ENCODE measurements at regions not wholly inside any gene's neighbourhood (a gene's known extent, or its start where the extent isn't known, plus 50 kb on each side); places are given as distances from the start of the nearest gene placed in this dataset.

DNA sequence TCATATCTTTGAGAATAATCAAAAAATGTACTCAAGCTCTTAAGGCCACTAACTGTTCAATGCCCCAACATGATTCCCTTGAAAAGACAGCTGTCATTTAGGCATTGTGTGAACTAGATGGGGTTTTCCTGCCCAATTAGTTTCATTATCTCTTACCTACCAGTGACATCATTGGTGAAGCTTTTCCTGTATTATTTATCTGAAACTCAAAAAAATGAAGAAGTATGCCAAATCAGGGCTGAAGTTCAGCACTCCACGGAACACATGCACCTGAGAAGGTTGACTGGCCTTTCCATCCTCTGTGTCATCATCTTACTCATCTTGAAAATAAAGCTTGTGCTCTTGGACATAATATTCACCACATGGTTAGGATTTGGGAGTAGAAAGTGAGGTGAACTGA, 126.4 kb downstream of the TXNL1 start:
- no peak overlapping the region for H2BK15ac ChIP-seq (ENCODE audit: low read length)
- no peaks in the 10 kb centered on the region for H3K79me1 ChIP-seq (ENCODE audit: low read depth, low read length)
- 95% methylated on average over 1 of the region's 1 CpG; no CpG with 5 or more reads in 1 of the 2 experiments for WGBS, 2 experiments (ENCODE audit: extremely low coverage in 1 of 2, insufficient coverage in 1 of 2, insufficient read length in 1 of 2, insufficient replicate concordance in 2 of 2, low coverage in 1 of 2, low lambda C conversion rate in 2 of 2, missing lambda C conversion rate in 1 of 2)
- no peak overlapping the region for H2BK5ac ChIP-seq (ENCODE audit: low read depth, low read length)
- TF ChIP-seq ZNF274 (IDR thresholded peaks at IDR 0.05; ENCODE audit: borderline replicate concordance, extremely low read depth, low read length) (no peak), EZH2 (IDR thresholded peaks at IDR 0.05; ENCODE audit: low read depth, low read length, severe bottlenecking) (no peak), RAD21 (IDR thresholded peaks at IDR 0.05 in 1 of 2, conservative IDR thresholded peaks at IDR 0.05 in 1 of 2; ENCODE audit: low read depth in 2 of 2, low read length in 2 of 2) (no peak), TCF12 (IDR thresholded peaks at IDR 0.05; ENCODE audit: low read depth, low read length) (no peak), SIRT6 (IDR thresholded peaks at IDR 0.05; ENCODE audit: low read length) (no peak), MAFK (IDR thresholded peaks at IDR 0.05; ENCODE audit: low read depth, low read length) (no peak), RFX5 (IDR thresholded peaks at IDR 0.05; ENCODE audit: borderline replicate concordance, low read depth, low read length) (no peak), JUND (IDR thresholded peaks at IDR 0.05; ENCODE audit: low read length) (no peak), CTBP2 (IDR thresholded peaks at IDR 0.05; ENCODE audit: borderline replicate concordance, insufficient read depth, insufficient read length, low read length) (no peak)
- TF ChIP-seq, protein P1, sequence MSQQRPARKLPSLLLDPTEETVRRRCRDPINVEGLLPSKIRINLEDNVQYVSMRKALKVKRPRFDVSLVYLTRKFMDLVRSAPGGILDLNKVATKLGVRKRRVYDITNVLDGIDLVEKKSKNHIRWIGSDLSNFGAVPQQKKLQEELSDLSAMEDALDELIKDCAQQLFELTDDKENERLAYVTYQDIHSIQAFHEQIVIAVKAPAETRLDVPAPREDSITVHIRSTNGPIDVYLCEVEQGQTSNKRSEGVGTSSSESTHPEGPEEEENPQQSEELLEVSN (IDR thresholded peaks at IDR 0.05): no peak
- H2BK120ac ChIP-seq (replicated peaks; ENCODE audit: low read depth, low read length): no peak overlapping the region
- no peak overlapping the region for H2BK20ac ChIP-seq (ENCODE audit: low read length)
- no peak overlapping the region for H3K4ac ChIP-seq (replicated peaks; ENCODE audit: insufficient read length, low read depth, low read length)
- H3K4me3 ChIP-seq (ENCODE audit: extremely low read depth in 1 of 4, insufficient read depth in 2 of 4, low read depth in 3 of 4, low read length in 4 of 4): no peak overlapping the region
- no peak for DNase-seq (ENCODE audit: low read depth in 1 of 2, low spot score in 2 of 2)
- no peak overlapping the region for H3K9ac ChIP-seq (replicated peaks in 1 of 4; ENCODE audit: extremely low read depth in 1 of 4, low read depth in 3 of 4, low read length in 3 of 4)
- H3K14ac ChIP-seq (ENCODE audit: insufficient read length): no peak overlapping the region
- FAIRE-seq: no peak
- POLR2A ChIA-PET (ENCODE audit: partially characterized antibody): no interaction called here
- H3K23me2 ChIP-seq (ENCODE audit: low read depth, low read length): no peaks in the 10 kb centered on the region
- CTCF ChIA-PET (ENCODE audit: partially characterized antibody): no interaction called here
- H2BK12ac ChIP-seq (ENCODE audit: low read depth, low read length): no peak overlapping the region
- H4K91ac ChIP-seq (replicated peaks; ENCODE audit: insufficient read length, low read length): no peak overlapping the region
- no peak overlapping the region for H3K18ac ChIP-seq (ENCODE audit: extremely low read depth, low read length)
- H3K23ac ChIP-seq (ENCODE audit: insufficient read length): no peak overlapping the region
- H4K20me1 ChIP-seq (replicated peaks in 1 of 2; ENCODE audit: control insufficient read depth in 1 of 2, insufficient read depth in 2 of 2, low read length in 2 of 2): no peaks in the 10 kb centered on the region
- H4K5ac ChIP-seq (ENCODE audit: insufficient read length, low read depth, low read length): no peak overlapping the region
- no peak overlapping the region for H3K56ac ChIP-seq (replicated peaks; ENCODE audit: insufficient read length, low read depth, low read length)
- H3K9me3 ChIP-seq (ENCODE audit: insufficient read depth in 2 of 2, low read depth in 1 of 2, low read length in 1 of 2): no peaks in the 10 kb centered on the region
- no peak overlapping the region for H3K27ac ChIP-seq (ENCODE audit: low read depth, low read length)
- H2AFZ ChIP-seq (ENCODE audit: low read length): no peak overlapping the region; the same call in 1 of the 2 replicates
- H4K8ac ChIP-seq (ENCODE audit: extremely low read depth, insufficient read depth, low read length): no peak overlapping the region
- no peak overlapping the region for H2AK5ac ChIP-seq (ENCODE audit: low read depth, low read length)
- H3K79me2 ChIP-seq (ENCODE audit: control insufficient read depth in 1 of 2, insufficient read depth in 2 of 2, low read length in 2 of 2): no peaks in the 10 kb centered on the region
- H3K4me1 ChIP-seq (replicated peaks in 1 of 4; ENCODE audit: control insufficient read depth in 3 of 4, insufficient read depth in 4 of 4, low read length in 3 of 4): peaks cover 0 to 4% (median 0%) of the 10 kb centered on the region in 4 experiments; a peak in 1 of 7 replicates
- H3K27me3 ChIP-seq (replicated peaks in 1 of 4; ENCODE audit: control insufficient read depth in 3 of 4, extremely low read depth in 1 of 4, insufficient read depth in 3 of 4, low read length in 3 of 4): no peaks in the 10 kb centered on the region
- H3K36me3 ChIP-seq (ENCODE audit: control insufficient read depth in 2 of 4, insufficient read depth in 4 of 4, low read length in 3 of 4): no peaks in the 10 kb centered on the region
- no peak overlapping the region for H3K4me2 ChIP-seq (ENCODE audit: insufficient read depth in 1 of 2, low read depth in 2 of 2, low read length in 2 of 2)

All from H1 (cell line).